Neural progenitor cell (in vitro differentiated cells): ENCODE measurements at regions not wholly inside any gene's neighbourhood (a gene's known extent, or its start where the extent isn't known, plus 50 kb on each side); places are given as distances from the start of the nearest gene placed in this dataset.

Experiments
- DNase-seq: peaks from one replicate; pipeline ENCODE4 v3.0.0-alpha.2; 2016; ENCODE audit warnings: low spot score
- H2AFZ ChIP-seq: fragments of 200-600 bp; sonication (generic); replicated peaks from 2 replicates; pipeline ENCODE4 v1.6.1; 2016; ENCODE audit warnings: antibody characterized with exemption
- H3F3A ChIP-seq: fragments of 200-600 bp; sonication (generic); 2 replicates; pipeline ENCODE4 v1.6.1; 2016; ENCODE audit warnings: antibody characterized with exemption, low read depth
- H3K27ac ChIP-seq: fragments of 200-600 bp; sonication (generic); 2 replicates; pipeline ENCODE4 v1.5.1; 2016; ENCODE audit warnings: mild to moderate bottlenecking
- H3K27me3 ChIP-seq: fragments of 200-600 bp; sonication (generic); 2 replicates; pipeline ENCODE4 v1.6.1; 2016; ENCODE audit warnings: mild to moderate bottlenecking, moderate library complexity
- H3K36me3 ChIP-seq: fragments of 200-600 bp; sonication (generic); 2 replicates; pipeline ENCODE4 v1.5.1; 2016
- H3K4me1 ChIP-seq: fragments of 200-600 bp; sonication (generic); 2 replicates; pipeline ENCODE4 v1.6.1; 2016; ENCODE audit warnings: mixed run types
- H3K4me2 ChIP-seq: fragments of 200-600 bp; sonication (generic); 2 replicates; pipeline ENCODE4 v1.6.1; 2016
- H3K4me3 ChIP-seq: fragments of 200-600 bp; sonication (generic); 2 replicates; pipeline ENCODE4 v1.5.1; 2016
- H3K79me2 ChIP-seq: fragments of 200-600 bp; sonication (generic); 2 replicates; pipeline ENCODE4 v1.6.1; 2016; ENCODE audit warnings: low read depth
- H3K9ac ChIP-seq: fragments of 200-600 bp; sonication (generic); 2 replicates; pipeline ENCODE4 v1.6.1; 2016
- H3K9me3 ChIP-seq: fragments of 200-600 bp; sonication (generic); 2 replicates; pipeline ENCODE4 v1.5.1; 2016; ENCODE audit warnings: low read depth
- H4K20me1 ChIP-seq: fragments of 200-600 bp; sonication (generic); 2 replicates; pipeline ENCODE4 v1.6.1; 2016; ENCODE audit warnings: low read depth
- H3K27ac Mint-ChIP-seq: 3 replicates; pipeline ENCODE4 v1.8.0; 2021; ENCODE audit warnings: mixed read lengths
- H3K27me3 Mint-ChIP-seq: 2 replicates; pipeline ENCODE4 v1.8.0; 2022; ENCODE audit warnings: low read depth, mild to moderate bottlenecking, inconsistent platforms, moderate library complexity, mixed read lengths; ENCODE audit not compliant: insufficient read depth
- H3K36me3 Mint-ChIP-seq: 3 replicates; pipeline ENCODE4 v1.8.0; 2021; ENCODE audit warnings: mixed read lengths
- H3K4me1 Mint-ChIP-seq: 3 replicates; pipeline ENCODE4 v1.8.0; 2021; ENCODE audit warnings: mixed read lengths
- H3K4me3 Mint-ChIP-seq: 3 replicates; pipeline ENCODE4 v1.8.0; 2021; ENCODE audit warnings: mild to moderate bottlenecking, moderate library complexity, mixed read lengths
- H3K9me3 Mint-ChIP-seq: 3 replicates; pipeline ENCODE4 v1.8.0; 2020; ENCODE audit warnings: mixed read lengths
- CTCF ChIP-seq: fragments of 200-600 bp; sonication (generic); IDR thresholded peaks from 2 replicates; pipeline ENCODE4 v1.5.1; 2017; ENCODE audit warnings: antibody characterized with exemption, mild to moderate bottlenecking
- EZH2 ChIP-seq: fragments of 200-600 bp; sonication (generic); IDR thresholded peaks from 2 replicates; pipeline ENCODE4 v1.6.1; 2017; ENCODE audit warnings: antibody characterized with exemption, mild to moderate bottlenecking, moderate library complexity
- EZH2phosphoT487 ChIP-seq: fragments of 200-600 bp; sonication (generic); IDR thresholded peaks from 2 replicates; pipeline ENCODE4 v1.6.1; 2017; ENCODE audit warnings: antibody characterized with exemption

- Histone ChIP-seq H3K4me2 (no peak overlapping the region), H3K27ac (no peak overlapping the region), H3K4me1 (peaks cover 12% of the 10 kb centered on the region), H2AFZ (no peak overlapping the region), H4K20me1 (no peaks in the 10 kb centered on the region), H3F3A (no peaks in the 10 kb centered on the region), H3K4me3 (no peak overlapping the region), H3K36me3 (no peaks in the 10 kb centered on the region), H3K9ac (no peak overlapping the region), H3K79me2 (peaks cover 21% of the 10 kb centered on the region), H3K27me3 (no peaks in the 10 kb centered on the region), H3K9me3 (no peaks in the 10 kb centered on the region)
- Mint-ChIP-seq H3K4me3 (no peak overlapping the region), H3K27me3 (no peaks in the 10 kb centered on the region), H3K27ac (no peak overlapping the region), H3K9me3 (peaks cover 4% of the 10 kb centered on the region), H3K36me3 (peaks cover 20% of the 10 kb centered on the region), H3K4me1 (peaks cover 23% of the 10 kb centered on the region)
- TF ChIP-seq EZH2 (no peak), CTCF (no peak), EZH2phosphoT487 (no peak)
- DNase-seq, result no peak
Observed at GRCh38 chr13:74043237-74043636, 91.0 kb downstream of the KLF12 start.

DNA sequence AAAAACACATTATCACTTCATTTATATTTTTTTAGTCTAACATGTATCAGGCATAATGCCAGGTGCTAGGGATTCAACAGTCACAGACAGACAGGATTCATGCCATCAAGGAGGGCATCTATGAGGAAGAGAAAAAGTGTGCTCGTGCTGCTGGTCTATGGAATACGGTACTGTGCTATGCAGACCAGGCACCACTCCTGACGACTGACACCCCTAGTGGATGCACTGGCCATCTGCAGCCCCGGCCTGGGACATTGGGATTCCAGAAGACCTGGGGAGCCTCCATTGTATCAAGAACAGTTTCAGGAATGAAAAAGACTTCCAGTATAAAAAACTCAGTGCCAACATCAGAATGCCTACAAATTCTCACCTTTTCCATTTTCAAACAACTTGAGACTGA, 94.0 kb downstream of the KLF12 start:
- H3K27ac Mint-ChIP-seq, result no peak overlapping the region
- Histone ChIP-seq H2AFZ (peak overlapping the region; percentile 27), H3F3A (no peaks in the 10 kb centered on the region), H4K20me1 (no peaks in the 10 kb centered on the region), H3K27me3 (no peaks in the 10 kb centered on the region), H3K9me3 (no peaks in the 10 kb centered on the region), H3K4me1 (peaks cover 6% of the 10 kb centered on the region), H3K9ac (no peak overlapping the region), H3K36me3 (no peaks in the 10 kb centered on the region), H3K79me2 (peaks cover 24% of the 10 kb centered on the region), H3K27ac (no peak overlapping the region), H3K4me2 (no peak overlapping the region), H3K4me3 (no peak overlapping the region)
- TF ChIP-seq EZH2, result no peak
- no peak for TF ChIP-seq EZH2phosphoT487
- peak; percentile 81 for TF ChIP-seq CTCF
- H3K36me3 Mint-ChIP-seq, result peaks cover 16% of the 10 kb centered on the region
- peak; percentile 89 for DNase-seq
- H3K27me3 Mint-ChIP-seq, result peaks cover 3% of the 10 kb centered on the region
- peaks cover 1% of the 10 kb centered on the region for H3K9me3 Mint-ChIP-seq
- peaks cover 28% of the 10 kb centered on the region for H3K4me1 Mint-ChIP-seq
- H3K4me3 Mint-ChIP-seq, result no peak overlapping the region

DNA sequence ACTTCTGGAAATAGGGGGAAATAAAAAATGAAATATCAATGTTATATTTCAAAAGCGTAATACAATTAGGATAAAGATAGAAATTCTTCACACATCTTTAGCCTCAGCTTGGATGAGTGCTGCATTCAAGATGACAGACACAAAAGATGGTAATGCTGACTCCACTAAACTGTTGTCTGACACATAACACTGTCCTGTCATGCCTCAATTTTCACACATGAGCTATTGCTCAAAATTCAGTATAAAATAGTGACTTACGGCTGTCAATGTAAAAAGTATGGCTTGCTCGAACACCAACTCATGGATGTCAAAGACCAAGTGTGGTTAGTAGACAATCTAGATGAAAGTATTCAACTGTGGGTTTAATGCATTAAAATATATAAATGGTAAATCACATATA, 94.5 kb downstream of the KLF12 start:
- H3K4me1 Mint-ChIP-seq, result peaks cover 28% of the 10 kb centered on the region
- no peaks in the 10 kb centered on the region for H4K20me1 ChIP-seq
- peaks cover 6% of the 10 kb centered on the region for H3K4me1 ChIP-seq

More for the DNA sequence above, 94.5 kb downstream of the KLF12 start:
- Histone ChIP-seq H3K9ac (no peak overlapping the region), H2AFZ (no peak overlapping the region), H3K4me2 (no peak overlapping the region), H3K79me2 (peaks cover 24% of the 10 kb centered on the region), H3K27me3 (no peaks in the 10 kb centered on the region), H3F3A (no peaks in the 10 kb centered on the region), H3K36me3 (no peaks in the 10 kb centered on the region), H3K27ac (no peak overlapping the region), H3K4me3 (no peak overlapping the region), H3K9me3 (no peaks in the 10 kb centered on the region)
- Mint-ChIP-seq H3K9me3 (no peaks in the 10 kb centered on the region), H3K27me3 (peaks cover 3% of the 10 kb centered on the region), H3K4me3 (no peak overlapping the region), H3K27ac (no peak overlapping the region), H3K36me3 (peaks cover 13% of the 10 kb centered on the region)
- no peak for DNase-seq
- TF ChIP-seq EZH2phosphoT487 (no peak), CTCF (no peak), EZH2 (no peak)
